Pancreas (tissue), 10 donors: ENCODE measurements at regions not wholly inside any gene's neighbourhood (a gene's known extent, or its start where the extent isn't known, plus 50 kb on each side); places are given as distances from the start of the nearest gene placed in this dataset.
A peak's percentile ranks its signal among the peaks of the same experiment; 100 is the strongest.

Experiments
- ATAC-seq, 4 donors: fragments of 200-7000 bp; cut with Tn5 transposase; one replicate each; pipeline versions ENCODE4 v1.8.0 to v1.9.1; 2020; ENCODE audit warnings: mild to moderate bottlenecking in 4 of 4, moderate library complexity in 4 of 4
- DNase-seq, 6 donors: peaks; one replicate each; pipeline ENCODE4 v3.0.0-alpha.2; 2020
- FAIRE-seq: peaks from 2 replicates; lab custom pipeline; 2012; peaks lifted over from hg19 to GRCh38; lab: Jason Lieb, UNC
- H3K27ac ChIP-seq, 4 donors: fragments of 200-600 bp; sonication (generic); 1 replicate in 3 of 4; 2 replicates in 1 of 4; pipeline versions ENCODE4 v1.5.0 to v1.8.0; 2020
- H3K27me3 ChIP-seq, 4 donors: fragments of 200-600 bp; one replicate each; pipeline ENCODE4 v1.8.0; 2021
- H3K36me3 ChIP-seq, 3 donors: fragments of 200-600 bp; sonication (generic) in 1 of 3; one replicate each; pipeline versions ENCODE4 v1.5.0 to v1.8.0; 2020 to 2021
- H3K4me1 ChIP-seq, 3 donors: fragments of 200-600 bp; one replicate each; pipeline ENCODE4 v1.8.0; 2021
- H3K4me3 ChIP-seq, 4 donors: fragments of 200-600 bp; sonication (generic) in 2 of 4; one replicate each; pipeline versions ENCODE4 v1.5.0 to v1.8.0; 2020 to 2021
- H3K9me3 ChIP-seq, 4 donors: fragments of 200-600 bp; one replicate each; pipeline ENCODE4 v1.8.0; 2021
- CTCF ChIP-seq, 4 donors: fragments of 200-600 bp; sonication (generic) in 3 of 4; IDR thresholded peaks; one replicate each; pipeline versions ENCODE4 v1.5.0 to v1.8.0; 2021; ENCODE audit warnings: antibody characterized with exemption in 4 of 4
- WGBS, 2 donors: extraction: QIAGEN DNeasy Blood & Tissue Kit; methylation state at CpG; one replicate each; pipeline ENCODE4 v1.1.7; 2013; 5-methylcytosine and 5-hydroxymethylcytosine counted together
- intact Hi-C, 3 donors: fragments of 100-400 bp; cut with DNase I; formaldehyde crosslinking; loops; one replicate each; pipeline versions ENCODE4 v1.11.1 to v1.14.2; 2022
- donor health status: healthy with polysubstance abuse.
- donor health status: DM: no; HTN: no; CAD: no; lungs with moderate emphysema.
- donor health status: DM: no; HTN: no; CAD: no.
- donor health status: control.
- donor health status: control.
- donor health status: Bipolar disorder and iron deficiency.
- donor health status: DM: yes; HTN: yes; CAD: no.
- donor health status: DM: no; HTN: no; CAD: no.
- donor health status: DM: no; HTN: no; CAD: no.
- donor health status: DM: yes; HTN: yes; CAD: no.

GRCh38 chr12:97132270-97132669, 225.2 kb downstream of the NEDD1 start:
- intact Hi-C loops, result no loop called here
- FAIRE-seq (no peak), DNase-seq (no peak), ATAC-seq (no peak)
- Histone ChIP-seq H3K9me3 (no peaks in the 10 kb centered on the region), H3K27ac (no peak overlapping the region), H3K4me3 (no peak overlapping the region), H3K4me1 (no peaks in the 10 kb centered on the region), H3K36me3 (no peaks in the 10 kb centered on the region), H3K27me3 (no peaks in the 10 kb centered on the region)
- no peak for TF ChIP-seq CTCF (IDR thresholded peaks at IDR 0.05)
- 20 to 23% methylated on average over 2 of the region's 2 CpGs for WGBS, 2 donors

GRCh38 chr12:97134495-97134894, 227.4 kb downstream of the NEDD1 start:
- ATAC-seq, result no peak
- TF ChIP-seq CTCF (IDR thresholded peaks at IDR 0.05), result no peak
- no peaks in the 10 kb centered on the region for H3K9me3 ChIP-seq
- intact Hi-C loops, result no loop called here
- no peak for FAIRE-seq
- WGBS, 2 donors, result 43 to 75% methylated on average over 1 of the region's 1 CpG
- no peak overlapping the region for H3K4me3 ChIP-seq
- H3K4me1 ChIP-seq, result no peaks in the 10 kb centered on the region
- no peaks in the 10 kb centered on the region for H3K36me3 ChIP-seq
- no peak overlapping the region for H3K27ac ChIP-seq
- no peak for DNase-seq
- H3K27me3 ChIP-seq, result no peaks in the 10 kb centered on the region

GRCh38 chr12:97140355-97140754, 233.3 kb downstream of the NEDD1 start:
- TF ChIP-seq CTCF (IDR thresholded peaks at IDR 0.05), result no peak
- intact Hi-C loops, result no loop called here
- Histone ChIP-seq H3K36me3 (no peaks in the 10 kb centered on the region), H3K27me3 (no peaks in the 10 kb centered on the region), H3K27ac (no peak overlapping the region), H3K4me3 (no peak overlapping the region), H3K4me1 (no peaks in the 10 kb centered on the region), H3K9me3 (no peaks in the 10 kb centered on the region)
- WGBS, 2 donors, result 62 to 76% methylated on average over 4 of the region's 4 CpGs
- no peak for ATAC-seq
- DNase-seq, result no peak
- FAIRE-seq, result no peak

- ATAC-seq, result no peak
- Histone ChIP-seq H3K9me3 (no peaks in the 10 kb centered on the region), H3K27ac (no peak overlapping the region), H3K36me3 (no peaks in the 10 kb centered on the region), H3K4me1 (no peaks in the 10 kb centered on the region), H3K27me3 (no peaks in the 10 kb centered on the region), H3K4me3 (no peak overlapping the region)
- no peak for FAIRE-seq
- no peak for DNase-seq
- no peak for TF ChIP-seq CTCF (IDR thresholded peaks at IDR 0.05)
- intact Hi-C loops, result no loop called here
- WGBS, 2 donors, result 49 to 56% methylated on average over 6 of the region's 6 CpGs
Observed at GRCh38 chr12:97142737-97143410, 235.8 kb downstream of the NEDD1 start.

GRCh38 chr12:97148941-97149559, 242.0 kb downstream of the NEDD1 start:
- Histone ChIP-seq H3K4me1 (no peaks in the 10 kb centered on the region), H3K36me3 (no peaks in the 10 kb centered on the region), H3K9me3 (no peaks in the 10 kb centered on the region), H3K27ac (no peak overlapping the region), H3K27me3 (no peaks in the 10 kb centered on the region), H3K4me3 (no peak overlapping the region)
- intact Hi-C loops, result no loop called here
- DNase-seq, result peak; percentile 39 to 85 (median 76)
- no peak for FAIRE-seq
- ATAC-seq, result peak; percentile 98 to 100 (median 98)
- WGBS, 2 donors, result 40 to 44% methylated on average over 9 of the region's 9 CpGs
- peak; percentile 56 to 84 (median 67) for TF ChIP-seq CTCF (IDR thresholded peaks at IDR 0.05)
